GM12892 (cell line): ENCODE measurements at regions not wholly inside any gene's neighbourhood (a gene's known extent, or its start where the extent isn't known, plus 50 kb on each side); places are given as distances from the start of the nearest gene placed in this dataset.

Experiments
- DNase-seq: peaks from one replicate; pipeline ENCODE4 v3.0.0; 2011; ENCODE audit not compliant: insufficient read length
- FAIRE-seq: peaks from 2 replicates; lab custom pipeline; 2011; peaks lifted over from hg19 to GRCh38; lab: Jason Lieb, UNC
- POLR2A ChIP-seq: IDR thresholded peaks from 2 replicates; pipeline ENCODE4 v1.6.1; 2011; ENCODE audit warnings: low read depth, low read length, control low read depth
- POLR2AphosphoS5 ChIP-seq: IDR thresholded peaks from 2 replicates; pipeline ENCODE4 v1.6.1; 2011; ENCODE audit warnings: low read depth, low read length, control low read depth
- TAF1 ChIP-seq: IDR thresholded peaks from 2 replicates; pipeline ENCODE4 v1.6.1; 2011; ENCODE audit warnings: low read depth, mild to moderate bottlenecking, control low read depth, low read length, borderline replicate concordance

DNA sequence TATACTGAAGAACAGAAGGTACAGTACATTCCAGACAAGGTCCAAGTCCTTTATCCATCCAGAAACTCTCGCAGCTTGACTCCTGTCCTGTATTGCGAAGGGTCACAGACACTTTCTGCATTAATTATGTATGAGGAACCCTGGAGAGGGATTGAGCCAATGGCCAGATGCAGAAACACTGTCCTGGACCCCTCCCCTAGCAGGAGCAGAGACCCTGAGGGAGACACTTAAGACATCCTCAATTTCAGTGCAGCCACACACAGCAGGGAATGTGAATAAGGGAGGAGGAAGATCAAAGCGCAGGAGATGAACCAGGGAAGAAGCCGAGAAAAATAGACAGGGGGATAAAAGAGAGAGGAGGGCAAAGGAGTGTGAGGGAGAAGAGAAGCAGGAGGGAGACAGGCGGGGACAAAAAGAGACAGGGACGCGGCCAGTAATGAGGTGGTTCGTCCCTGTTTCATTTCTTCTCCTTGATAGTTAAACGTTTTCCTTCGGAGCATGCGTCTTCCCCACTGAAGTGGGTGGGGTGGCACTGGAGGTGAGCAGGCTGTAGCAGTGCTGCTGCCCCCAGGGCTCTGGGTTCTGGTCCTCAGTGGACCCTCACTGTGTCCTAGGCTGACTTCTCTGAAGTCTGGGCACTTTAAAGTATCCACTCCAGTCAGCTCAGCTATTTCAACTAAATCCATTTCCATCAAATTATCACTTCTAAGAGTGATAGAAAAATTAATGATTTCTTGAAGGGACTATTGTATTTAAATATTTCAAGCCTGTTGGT is 356.4 kb upstream of the NOCT start:
- DNase-seq = no peak
- TF ChIP-seq TAF1 (no peak), POLR2AphosphoS5 (no peak), POLR2A (no peak)
- no peak for FAIRE-seq

DNA sequence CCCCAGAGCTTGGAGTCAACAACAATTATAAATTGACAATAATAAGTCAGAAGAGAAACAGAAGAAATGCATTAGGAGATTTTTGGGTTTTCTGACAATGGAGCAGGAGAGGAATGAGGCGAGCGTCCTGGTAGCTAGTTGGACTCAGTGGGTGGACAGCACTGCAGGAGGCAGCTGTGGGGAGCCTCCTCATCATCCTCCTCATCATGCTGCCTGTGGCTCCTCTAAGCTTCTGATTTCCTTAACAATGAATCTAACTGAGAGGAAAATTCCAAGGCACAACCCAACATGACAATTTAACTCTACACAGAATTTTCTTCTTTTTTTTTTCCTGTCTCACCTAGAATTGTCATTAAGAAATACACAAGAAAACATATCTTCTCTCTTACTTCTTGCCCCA is 357.1 kb upstream of the NOCT start:
- DNase-seq (no peak), FAIRE-seq (no peak)
- no peak for TF ChIP-seq POLR2A
- no peak for TF ChIP-seq TAF1
- TF ChIP-seq POLR2AphosphoS5 = no peak

DNA sequence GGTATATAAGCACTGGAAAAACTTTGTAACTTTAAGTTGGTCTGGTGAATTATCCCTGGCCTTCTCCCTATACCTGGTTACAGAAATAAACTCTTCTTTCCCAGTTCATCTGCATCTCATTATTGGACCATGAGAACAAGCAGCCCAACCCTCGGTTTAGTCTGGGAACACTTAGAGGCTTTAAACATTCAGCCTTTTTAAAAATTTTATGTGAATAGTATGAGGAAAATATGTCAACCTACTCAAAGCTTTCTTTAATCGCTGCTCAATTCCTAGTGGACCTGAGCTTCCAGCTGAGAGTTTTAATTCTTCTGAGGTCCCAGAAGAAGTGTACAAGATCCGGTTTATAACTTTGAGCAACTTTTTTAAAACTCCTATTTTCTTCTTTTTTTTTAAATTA is 358.6 kb upstream of the NOCT start:
- FAIRE-seq (no peak), DNase-seq (no peak)

DNA sequence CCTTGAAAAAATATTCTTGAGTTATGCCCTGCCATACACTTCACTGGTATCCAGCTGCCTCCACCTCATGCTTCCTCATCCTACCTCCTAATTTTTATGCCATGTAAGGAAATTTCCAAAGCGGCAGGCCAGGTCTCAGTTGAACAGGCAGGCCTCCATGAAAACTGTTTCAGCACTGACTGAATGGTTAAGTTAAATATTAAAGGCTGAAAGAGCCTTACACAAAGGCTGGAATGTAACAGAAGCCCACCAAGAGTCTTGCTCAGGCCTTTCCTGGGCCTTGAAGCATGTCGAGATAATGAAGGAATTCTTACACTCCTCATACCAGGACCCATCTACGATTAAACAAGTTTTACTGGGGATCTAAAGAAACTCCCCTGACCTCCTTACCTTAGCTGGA is 359.6 kb upstream of the NOCT start:
- DNase-seq (no peak), FAIRE-seq (no peak)
- TF ChIP-seq POLR2A (no peak), TAF1 (no peak), POLR2AphosphoS5 (no peak)

More for the DNA sequence above, 358.6 kb upstream of the NOCT start:
- no peak for TF ChIP-seq TAF1

DNA sequence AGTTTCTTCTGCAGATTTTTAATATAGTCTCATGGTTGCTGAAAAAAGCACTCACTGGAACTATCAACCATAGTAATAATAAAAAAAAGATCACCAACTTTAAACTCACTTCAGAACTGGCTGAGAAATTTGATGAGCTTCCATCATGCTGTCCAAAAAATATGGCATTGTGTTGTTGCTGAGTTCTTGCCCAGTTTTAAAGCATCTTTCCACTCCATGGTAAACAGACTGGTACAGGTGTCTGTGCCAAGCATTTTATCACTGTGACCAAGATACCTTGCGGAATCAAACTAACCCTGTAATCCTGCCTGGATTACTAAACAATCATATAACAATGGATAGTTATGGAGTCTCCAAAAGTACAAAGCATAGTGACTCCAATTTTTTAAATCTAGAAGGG is 360.3 kb upstream of the NOCT start:
- DNase-seq (no peak), FAIRE-seq (no peak)
- no peak for TF ChIP-seq TAF1
- no peak for TF ChIP-seq POLR2A
- no peak for TF ChIP-seq POLR2AphosphoS5

DNA sequence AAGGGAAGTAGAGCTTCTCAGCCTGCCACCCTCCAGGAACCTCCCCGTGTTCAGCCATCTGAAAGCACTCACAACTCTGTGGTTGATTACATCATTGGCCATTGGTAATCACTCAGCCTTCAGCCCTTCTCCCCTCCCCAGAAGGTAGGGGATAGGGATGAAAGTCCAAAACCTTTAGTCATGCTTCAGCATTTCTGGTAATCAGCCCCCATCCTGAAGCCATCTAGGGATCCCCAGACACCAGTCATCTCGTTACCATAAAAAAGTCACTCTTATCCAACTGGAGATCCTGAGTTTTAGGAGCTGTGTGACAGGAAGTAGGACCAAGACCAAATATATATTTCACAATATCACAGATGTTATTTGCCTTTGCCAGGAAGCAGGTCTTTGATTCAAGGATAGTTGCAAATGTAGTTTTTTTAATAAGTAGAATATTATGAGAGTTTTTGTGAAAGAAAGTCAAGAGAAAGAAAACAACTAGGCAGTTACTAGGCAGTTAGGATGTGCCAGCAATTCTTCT is 364.6 kb upstream of the NOCT start:
- DNase-seq = no peak
- FAIRE-seq = no peak
- TF ChIP-seq POLR2AphosphoS5 = no peak
- no peak for TF ChIP-seq TAF1
- TF ChIP-seq POLR2A = no peak

DNA sequence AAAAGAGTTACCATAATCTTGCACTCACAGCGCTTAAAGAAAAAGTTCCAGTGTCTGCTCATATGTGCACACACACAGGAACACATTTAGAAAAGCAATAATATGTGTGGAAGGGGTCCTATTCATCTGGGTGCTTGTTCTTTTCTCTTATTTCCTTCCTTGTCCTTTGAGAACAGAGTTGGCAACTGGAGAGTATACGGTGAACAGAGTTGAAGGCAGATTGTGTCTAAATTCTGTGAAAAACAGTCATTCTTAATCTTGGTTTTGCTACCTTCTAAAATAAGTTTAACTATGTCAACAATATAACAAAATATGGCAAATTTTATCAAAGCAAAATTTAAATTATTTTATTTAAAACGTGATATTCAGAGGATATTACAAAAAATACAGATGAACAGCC is 365.1 kb upstream of the NOCT start:
- DNase-seq (no peak), FAIRE-seq (no peak)
- TF ChIP-seq TAF1 (no peak), POLR2A (no peak), POLR2AphosphoS5 (no peak)

DNA sequence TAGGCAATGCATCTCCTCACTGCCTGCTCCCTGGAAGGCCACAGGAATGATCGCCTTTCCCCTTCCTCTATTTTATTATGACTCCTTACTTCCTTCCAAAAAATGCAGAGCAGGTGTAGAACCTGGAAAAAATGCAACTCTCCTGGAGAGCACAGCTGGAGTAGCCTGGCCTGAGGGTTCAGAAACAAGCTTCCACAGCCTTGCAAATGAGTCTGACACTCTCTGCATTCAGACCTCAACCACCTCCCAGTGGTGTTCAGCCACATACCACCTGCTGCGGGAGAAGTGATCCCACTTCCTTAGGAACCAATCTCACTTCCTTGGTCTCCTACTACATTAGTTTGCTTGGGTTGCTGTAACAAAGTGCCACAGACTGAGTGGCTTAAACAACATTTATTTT is 368.1 kb upstream of the NOCT start:
- no peak for DNase-seq
- no peak for FAIRE-seq
- TF ChIP-seq POLR2A = no peak
- TF ChIP-seq TAF1 = no peak
- no peak for TF ChIP-seq POLR2AphosphoS5

DNA sequence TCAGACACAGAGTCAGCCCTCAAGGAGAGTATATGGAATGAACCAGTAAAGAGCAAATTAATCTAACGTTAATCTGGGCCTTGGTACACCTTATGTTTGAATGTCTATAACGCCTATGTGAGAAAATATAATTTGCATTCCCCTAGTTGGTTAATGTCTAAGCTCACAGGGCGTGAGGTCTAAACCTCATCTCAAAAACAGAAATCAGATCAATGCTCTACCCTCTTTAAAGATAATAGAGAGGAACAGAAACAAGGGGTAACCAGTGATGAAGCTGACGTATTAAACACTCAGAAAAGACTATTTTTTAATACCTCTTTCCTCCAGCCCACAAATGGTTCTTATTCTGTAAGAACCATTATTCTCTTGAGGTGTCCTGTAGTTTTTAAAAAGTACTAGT is 369.2 kb upstream of the NOCT start:
- no peak for TF ChIP-seq POLR2A
- no peak for DNase-seq
- no peak for FAIRE-seq

DNA sequence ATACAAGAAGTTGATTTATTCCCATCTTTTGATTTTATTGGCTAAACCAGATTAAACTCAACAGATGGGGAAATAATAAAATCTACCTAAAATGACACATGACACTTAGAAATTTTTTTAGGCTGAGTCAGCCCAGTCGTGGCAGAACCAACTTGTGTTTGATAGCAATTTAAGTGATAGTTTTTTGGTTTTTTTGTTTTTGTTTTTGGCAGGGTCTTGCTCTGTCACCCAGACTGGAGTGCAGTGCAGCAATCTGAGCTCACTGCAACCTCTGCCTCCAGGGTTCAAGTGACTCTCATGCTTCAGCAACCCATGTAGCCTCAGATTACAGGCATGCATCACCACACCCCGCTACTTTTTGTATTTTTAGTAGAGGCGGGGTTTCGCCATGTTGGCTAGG is 370.3 kb upstream of the NOCT start:
- no peak for FAIRE-seq
- DNase-seq = no peak
- no peak for TF ChIP-seq TAF1
- no peak for TF ChIP-seq POLR2A

DNA sequence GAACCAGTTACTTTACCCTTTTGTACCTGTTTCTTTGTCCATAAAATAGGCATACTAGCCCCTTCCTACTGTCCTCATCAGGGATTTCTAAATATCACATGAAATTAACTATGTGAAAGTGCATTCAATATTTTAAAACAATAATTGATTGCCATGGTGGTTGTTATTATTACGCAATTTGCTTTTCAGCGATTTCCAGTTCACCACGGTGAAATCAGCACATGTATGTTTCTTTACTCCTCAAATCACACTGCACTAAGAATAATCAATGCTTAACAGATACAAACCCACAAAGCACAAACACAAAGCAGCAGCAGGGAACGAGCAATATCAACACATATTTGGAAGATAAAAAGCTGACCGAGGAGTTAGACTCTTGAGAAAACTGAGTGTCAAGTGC is 371.3 kb upstream of the NOCT start:
- TF ChIP-seq POLR2AphosphoS5 (no peak), POLR2A (no peak), TAF1 (no peak)
- FAIRE-seq = no peak
- no peak for DNase-seq

DNA sequence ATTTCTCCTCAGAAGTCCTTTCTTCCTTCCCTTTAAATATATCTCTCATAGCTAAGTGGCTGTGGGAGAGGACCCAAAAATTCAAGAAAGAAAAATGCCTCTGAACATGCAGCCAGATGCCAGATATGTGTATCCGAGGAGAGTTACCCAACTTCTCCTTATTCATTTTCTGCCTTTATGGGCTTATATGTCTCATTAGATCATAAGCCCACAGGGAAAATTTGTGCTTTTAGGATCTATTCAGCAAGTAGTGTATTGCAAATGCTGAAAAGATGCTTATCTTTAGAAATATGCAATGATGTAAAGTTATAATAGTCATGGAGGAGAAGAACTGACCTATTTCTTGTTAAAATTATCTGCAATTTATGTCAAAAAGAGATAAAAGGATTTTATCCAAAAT is 371.8 kb upstream of the NOCT start:
- FAIRE-seq (no peak), DNase-seq (no peak)
- TF ChIP-seq TAF1 (no peak), POLR2A (no peak), POLR2AphosphoS5 (no peak)
